GM18858 (cell line): ENCODE measurements at regions not wholly inside any gene's neighbourhood (a gene's known extent, or its start where the extent isn't known, plus 50 kb on each side); places are given as distances from the start of the nearest gene placed in this dataset.
"Not testable (repeated sequence)": the region's sequence is repeated elsewhere in the genome, so short reads cannot be mapped to it uniquely, and the experiment has no call there.

ENCODE experiments used
- ATAC-seq: cut with Tn5 transposase; IDR thresholded peaks from one replicate; pipeline ENCODE4 v1.9.1; 2021; ENCODE audit not compliant: unreplicated experiment

GRCh38 chr7:115793958-115794702 lies 236.4 kb downstream of the TFEC start:
- no peak for ATAC-seq

GRCh38 chr7:115789901-115790300 lies 240.7 kb downstream of the TFEC start:
- ATAC-seq, result no peak

- ATAC-seq, result not testable (repeated sequence)
Observed at GRCh38 chr7:115789473-115789872, 241.1 kb downstream of the TFEC start.

- ATAC-seq, result no peak
Observed at GRCh38 chr7:115782696-115783490, 247.7 kb downstream of the TFEC start.

GRCh38 chr7:115779561-115779960 lies 251.0 kb downstream of the TFEC start:
- ATAC-seq, result no peak

- no peak for ATAC-seq
Observed at GRCh38 chr7:115775981-115776380, 254.6 kb downstream of the TFEC start.

- ATAC-seq, result no peak
Observed at GRCh38 chr7:115763347-115763746, 267.2 kb downstream of the TFEC start.

GRCh38 chr7:115758025-115758424 lies 272.5 kb downstream of the TFEC start:
- no peak for ATAC-seq

GRCh38 chr7:115754226-115754625 lies 276.3 kb downstream of the TFEC start:
- ATAC-seq, result no peak

GRCh38 chr7:115749924-115750323 lies 280.6 kb downstream of the TFEC start:
- no peak for ATAC-seq

- ATAC-seq, result no peak
Observed at GRCh38 chr7:115748123-115748738, 282.3 kb downstream of the TFEC start.

GRCh38 chr7:115747174-115747573 lies 283.4 kb downstream of the TFEC start:
- no peak for ATAC-seq

GRCh38 chr7:115740043-115740442 lies 290.5 kb downstream of the TFEC start:
- ATAC-seq, result no peak

GRCh38 chr7:115734641-115735040 lies 295.9 kb downstream of the TFEC start:
- ATAC-seq, result no peak

- ATAC-seq, result no peak
Observed at GRCh38 chr7:115731796-115732471, 298.6 kb downstream of the TFEC start.

GRCh38 chr7:115728518-115728917 lies 302.0 kb downstream of the TFEC start:
- no peak for ATAC-seq

GRCh38 chr7:115724400-115725056 lies 306.0 kb downstream of the TFEC start:
- ATAC-seq, result no peak

GRCh38 chr7:115722302-115722977 lies 308.1 kb downstream of the TFEC start:
- no peak for ATAC-seq

GRCh38 chr7:115721293-115722217 lies 309.0 kb downstream of the TFEC start:
- ATAC-seq, result no peak
